ENCODE measurements at regions not wholly inside any gene's neighbourhood (a gene's known extent, or its start where the extent isn't known, plus 50 kb on each side); places are given as distances from the start of the nearest gene placed in this dataset.

DNA sequence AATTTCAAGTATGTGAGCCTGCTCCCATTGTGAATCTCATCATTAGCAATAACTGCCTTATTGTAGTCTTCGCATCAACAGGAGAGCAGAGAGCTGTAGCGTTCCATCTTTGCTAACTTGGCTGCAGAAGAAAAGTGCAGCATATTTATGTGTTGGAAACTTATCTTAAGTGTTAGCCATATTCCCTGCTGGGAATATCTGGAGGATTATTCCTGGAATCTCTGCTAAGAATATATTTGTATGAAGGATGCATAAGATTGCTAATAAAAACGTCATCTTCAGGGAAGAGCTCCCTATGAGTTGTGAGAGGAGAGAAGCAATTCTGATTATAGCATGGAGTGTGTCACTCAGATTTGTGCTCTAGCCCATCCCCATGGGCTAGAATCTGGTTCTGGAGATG, 115.1 kb upstream of the REG3G start:
- Histone ChIP-seq H3K27me3 (ENCODE audit: control insufficient read depth, insufficient read depth, low read length, poor library complexity, severe bottlenecking) (no peaks in the 10 kb centered on the region), H3K9me3 (ENCODE audit: control insufficient read depth, low read length) (no peaks in the 10 kb centered on the region), H3K4me3 (ENCODE audit: insufficient read depth, low read depth, low read length) (no peak overlapping the region), H3K36me3 (ENCODE audit: control insufficient read depth, insufficient read depth, low read length) (no peaks in the 10 kb centered on the region), H3K4me1 (ENCODE audit: control insufficient read depth, insufficient read depth, low read length) (no peaks in the 10 kb centered on the region), H3K27ac (ENCODE audit: insufficient read depth, low read depth, low read length, poor library complexity, severe bottlenecking) (no peak overlapping the region)
- 82 to 83% methylated on average over 3 of the region's 3 CpGs for WGBS, 2 experiments

DNA sequence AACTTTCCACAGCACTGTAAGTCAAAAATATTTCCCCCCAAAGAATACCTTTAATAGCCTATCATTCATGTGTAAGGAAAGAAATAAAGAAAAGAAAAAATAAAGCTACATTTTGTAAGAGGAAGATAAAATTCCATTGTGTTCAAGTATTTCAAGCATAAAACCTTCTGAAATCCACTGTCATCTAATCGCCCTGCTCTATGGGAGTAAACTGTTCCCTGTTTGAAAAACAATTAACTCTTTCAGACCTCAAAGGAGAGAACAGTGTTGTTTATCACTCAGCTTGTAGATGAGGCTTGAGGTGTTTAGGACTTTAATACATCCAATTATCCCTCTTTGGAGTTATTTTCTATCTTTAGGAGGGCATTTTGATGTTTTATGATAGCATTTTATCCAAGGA, 112.2 kb upstream of the REG3G start:
- no peaks in the 10 kb centered on the region for H3K27me3 ChIP-seq (ENCODE audit: control insufficient read depth, insufficient read depth, low read length, poor library complexity, severe bottlenecking)
- 29% methylated on average over 1 of the region's 1 CpG; no CpG with 5 or more reads in 1 of the 2 experiments for WGBS, 2 experiments

DNA sequence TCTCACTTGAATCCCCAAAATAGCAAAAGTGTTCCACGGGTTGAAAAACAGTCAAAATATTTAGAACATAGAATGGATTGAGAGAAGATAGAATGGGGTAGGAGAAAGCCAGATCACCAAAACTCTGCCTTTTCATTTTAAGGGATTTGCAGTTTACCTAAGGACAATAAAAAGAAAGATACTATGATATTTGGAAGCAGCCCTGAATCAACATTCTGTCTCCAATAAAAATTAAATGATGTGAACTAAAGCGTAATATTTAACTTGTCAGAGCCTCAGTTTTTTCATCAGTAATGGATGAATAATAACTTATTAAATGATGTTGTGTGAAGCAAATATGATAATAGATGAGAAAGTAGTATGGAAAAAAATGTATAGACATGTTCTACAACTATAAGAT, 100.2 kb upstream of the REG3G start:
- Histone ChIP-seq H3K27me3 (ENCODE audit: control insufficient read depth, insufficient read depth, low read length, poor library complexity, severe bottlenecking) (no peaks in the 10 kb centered on the region), H3K4me1 (ENCODE audit: control insufficient read depth, insufficient read depth, low read length) (no peaks in the 10 kb centered on the region), H3K4me3 (ENCODE audit: insufficient read depth, low read depth, low read length) (no peak overlapping the region), H3K36me3 (ENCODE audit: control insufficient read depth, insufficient read depth, low read length) (no peaks in the 10 kb centered on the region), H3K27ac (ENCODE audit: insufficient read depth, low read depth, low read length, poor library complexity, severe bottlenecking) (no peak overlapping the region), H3K9me3 (ENCODE audit: control insufficient read depth, low read length) (no peaks in the 10 kb centered on the region)
- WGBS, 2 experiments = 90 to 94% methylated on average over 2 of the region's 2 CpGs

More for the DNA sequence above, 112.2 kb upstream of the REG3G start:
- Histone ChIP-seq H3K36me3 (ENCODE audit: control insufficient read depth, insufficient read depth, low read length) (no peaks in the 10 kb centered on the region), H3K4me3 (ENCODE audit: insufficient read depth, low read depth, low read length) (no peak overlapping the region), H3K27ac (ENCODE audit: insufficient read depth, low read depth, low read length, poor library complexity, severe bottlenecking) (no peak overlapping the region), H3K4me1 (ENCODE audit: control insufficient read depth, insufficient read depth, low read length) (no peaks in the 10 kb centered on the region), H3K9me3 (ENCODE audit: control insufficient read depth, low read length) (no peaks in the 10 kb centered on the region)

- WGBS, 2 experiments = 93 to 98% methylated on average over 1 of the region's 1 CpG
- Histone ChIP-seq H3K4me1 (ENCODE audit: control insufficient read depth, insufficient read depth, low read length) (no peaks in the 10 kb centered on the region), H3K4me3 (ENCODE audit: insufficient read depth, low read depth, low read length) (no peak overlapping the region), H3K9me3 (ENCODE audit: control insufficient read depth, low read length) (no peaks in the 10 kb centered on the region), H3K27ac (ENCODE audit: insufficient read depth, low read depth, low read length, poor library complexity, severe bottlenecking) (no peak overlapping the region), H3K36me3 (ENCODE audit: control insufficient read depth, insufficient read depth, low read length) (no peaks in the 10 kb centered on the region), H3K27me3 (ENCODE audit: control insufficient read depth, insufficient read depth, low read length, poor library complexity, severe bottlenecking) (no peaks in the 10 kb centered on the region)
These were observed 97.0 kb upstream of the REG3G start for GRCh38 chr2:78928502-78928901.

DNA sequence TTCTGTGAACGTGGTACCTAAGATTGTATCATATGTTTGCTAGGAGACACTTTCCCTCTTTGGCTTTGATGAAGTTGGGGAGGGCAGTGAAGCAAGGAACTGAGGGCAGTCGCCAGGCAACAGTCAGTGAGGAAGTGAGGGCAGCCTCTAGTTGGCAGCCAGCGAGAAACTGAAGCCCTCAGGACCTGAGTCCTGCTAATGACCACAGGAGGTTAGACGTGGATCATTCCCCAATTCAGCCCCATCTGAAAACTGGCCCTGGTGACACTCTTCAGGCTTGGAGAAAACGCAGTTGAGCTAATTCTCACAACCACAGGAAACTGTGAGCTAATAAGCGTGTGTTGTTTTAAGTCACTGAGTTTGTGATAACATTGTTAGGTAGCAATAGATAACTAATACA, 84.5 kb upstream of the REG3G start:
- Histone ChIP-seq H3K27me3 (ENCODE audit: control insufficient read depth, insufficient read depth, low read length, poor library complexity, severe bottlenecking) (no peaks in the 10 kb centered on the region), H3K4me1 (ENCODE audit: control insufficient read depth, insufficient read depth, low read length) (no peaks in the 10 kb centered on the region), H3K36me3 (ENCODE audit: control insufficient read depth, insufficient read depth, low read length) (no peaks in the 10 kb centered on the region), H3K4me3 (ENCODE audit: insufficient read depth, low read depth, low read length) (no peak overlapping the region), H3K9me3 (ENCODE audit: control insufficient read depth, low read length) (no peaks in the 10 kb centered on the region), H3K27ac (ENCODE audit: insufficient read depth, low read depth, low read length, poor library complexity, severe bottlenecking) (no peak overlapping the region)
- WGBS, 2 experiments = 84 to 85% methylated on average over 6 of the region's 6 CpGs

- Histone ChIP-seq H3K4me1 (ENCODE audit: control insufficient read depth, insufficient read depth, low read length) (no peaks in the 10 kb centered on the region), H3K9me3 (ENCODE audit: control insufficient read depth, low read length) (no peaks in the 10 kb centered on the region), H3K36me3 (ENCODE audit: control insufficient read depth, insufficient read depth, low read length) (no peaks in the 10 kb centered on the region), H3K27ac (ENCODE audit: insufficient read depth, low read depth, low read length, poor library complexity, severe bottlenecking) (no peak overlapping the region), H3K27me3 (ENCODE audit: control insufficient read depth, insufficient read depth, low read length, poor library complexity, severe bottlenecking) (no peaks in the 10 kb centered on the region), H3K4me3 (ENCODE audit: insufficient read depth, low read depth, low read length) (no peak overlapping the region)
- 100% methylated on average over 1 of the region's 2 CpGs for WGBS, 2 experiments
These were observed 83.8 kb upstream of the REG3G start for GRCh38 chr2:78941751-78942150.

- no peaks in the 10 kb centered on the region for H3K4me1 ChIP-seq (ENCODE audit: control insufficient read depth, insufficient read depth, low read length)
- H3K27me3 ChIP-seq (ENCODE audit: control insufficient read depth, insufficient read depth, low read length, poor library complexity, severe bottlenecking) = no peaks in the 10 kb centered on the region
- H3K36me3 ChIP-seq (ENCODE audit: control insufficient read depth, insufficient read depth, low read length) = no peaks in the 10 kb centered on the region
- no peak overlapping the region for H3K27ac ChIP-seq (ENCODE audit: insufficient read depth, low read depth, low read length, poor library complexity, severe bottlenecking)
- H3K9me3 ChIP-seq (ENCODE audit: control insufficient read depth, low read length) = no peaks in the 10 kb centered on the region
- whole genome bisulfite sequencing, 2 experiments = 83 to 93% methylated on average over 2 of the region's 2 CpGs
- no peak overlapping the region for H3K4me3 ChIP-seq (ENCODE audit: insufficient read depth, low read depth, low read length)
These were observed 61.6 kb upstream of the REG3G start for GRCh38 chr2:78963881-78964280.

- no peaks in the 10 kb centered on the region for H3K9me3 ChIP-seq (ENCODE audit: control insufficient read depth, low read length)
- H3K4me3 ChIP-seq (ENCODE audit: insufficient read depth, low read depth, low read length) = no peak overlapping the region
- no peak overlapping the region for H3K27ac ChIP-seq (ENCODE audit: insufficient read depth, low read depth, low read length, poor library complexity, severe bottlenecking)
- no peaks in the 10 kb centered on the region for H3K4me1 ChIP-seq (ENCODE audit: control insufficient read depth, insufficient read depth, low read length)
- WGBS, 2 experiments = 85 to 93% methylated on average over 4 of the region's 4 CpGs
- no peaks in the 10 kb centered on the region for H3K27me3 ChIP-seq (ENCODE audit: control insufficient read depth, insufficient read depth, low read length, poor library complexity, severe bottlenecking)
- no peaks in the 10 kb centered on the region for H3K36me3 ChIP-seq (ENCODE audit: control insufficient read depth, insufficient read depth, low read length)
These were observed 58.2 kb upstream of the REG3G start for GRCh38 chr2:78967294-78967693.

DNA sequence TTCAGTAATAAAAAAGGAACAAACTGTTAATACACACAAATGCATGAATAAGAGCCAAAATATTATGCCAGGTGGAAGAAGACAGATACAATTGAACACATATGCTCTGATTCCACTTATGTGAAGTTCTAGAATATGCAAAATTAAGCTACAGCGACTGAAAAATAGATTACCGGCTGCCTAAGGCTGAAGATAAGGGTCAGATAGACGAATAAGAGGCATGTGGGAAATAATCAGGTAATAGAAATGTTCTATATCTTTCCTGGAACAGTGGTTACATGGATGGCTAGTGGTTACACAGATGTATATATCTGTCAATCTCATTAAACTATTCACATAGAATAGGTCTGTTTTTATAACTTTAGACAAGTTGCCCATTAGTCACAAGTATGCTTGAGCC, 51.9 kb upstream of the REG3G start:
- H3K4me3 ChIP-seq (ENCODE audit: insufficient read depth, low read depth, low read length) = no peak overlapping the region
- H3K36me3 ChIP-seq (ENCODE audit: control insufficient read depth, insufficient read depth, low read length) = no peaks in the 10 kb centered on the region
- no peak overlapping the region for H3K27ac ChIP-seq (ENCODE audit: insufficient read depth, low read depth, low read length, poor library complexity, severe bottlenecking)
- WGBS, 2 experiments = 93 to 99% methylated on average over 3 of the region's 3 CpGs
- no peaks in the 10 kb centered on the region for H3K27me3 ChIP-seq (ENCODE audit: control insufficient read depth, insufficient read depth, low read length, poor library complexity, severe bottlenecking)
- H3K9me3 ChIP-seq (ENCODE audit: control insufficient read depth, low read length) = no peaks in the 10 kb centered on the region
- peaks cover 2% of the 10 kb centered on the region for H3K4me1 ChIP-seq (ENCODE audit: control insufficient read depth, insufficient read depth, low read length)
